NCI-H1436 treated with DMSO at 0.1 percent for 48 hours (cell line): ENCODE measurements at regions not wholly inside any gene's neighbourhood (a gene's known extent, or its start where the extent isn't known, plus 50 kb on each side); places are given as distances from the start of the nearest gene placed in this dataset.

Source experiments
- DNase-seq: peaks from one replicate; lab custom pipeline; 2025; lab: John Stamatoyannopoulos, UW

DNA sequence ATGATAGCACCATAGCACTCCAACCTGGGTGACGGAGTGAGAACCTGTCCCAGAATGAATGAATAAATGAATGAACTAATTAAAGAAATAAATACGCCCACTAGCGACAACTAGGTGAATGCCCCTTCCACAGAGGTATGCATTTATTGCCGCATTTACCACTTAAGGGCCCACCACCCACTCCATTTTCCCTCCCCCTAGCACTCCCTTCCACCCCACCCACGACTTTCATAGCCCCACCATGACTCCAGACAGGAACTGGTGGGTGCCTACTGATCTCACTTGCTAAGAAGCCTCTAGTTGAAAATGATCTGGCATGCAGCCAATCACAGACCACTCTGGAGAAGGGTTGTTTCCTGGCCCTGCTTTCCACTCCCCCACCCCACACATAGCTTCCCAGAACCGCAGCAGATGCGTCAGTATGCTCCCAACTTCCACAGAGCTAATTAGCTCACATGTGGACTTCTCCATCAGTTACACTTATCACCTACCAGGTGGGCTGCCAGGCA is 167.6 kb downstream of the WT1 start:
- no peak for DNase-seq

DNA sequence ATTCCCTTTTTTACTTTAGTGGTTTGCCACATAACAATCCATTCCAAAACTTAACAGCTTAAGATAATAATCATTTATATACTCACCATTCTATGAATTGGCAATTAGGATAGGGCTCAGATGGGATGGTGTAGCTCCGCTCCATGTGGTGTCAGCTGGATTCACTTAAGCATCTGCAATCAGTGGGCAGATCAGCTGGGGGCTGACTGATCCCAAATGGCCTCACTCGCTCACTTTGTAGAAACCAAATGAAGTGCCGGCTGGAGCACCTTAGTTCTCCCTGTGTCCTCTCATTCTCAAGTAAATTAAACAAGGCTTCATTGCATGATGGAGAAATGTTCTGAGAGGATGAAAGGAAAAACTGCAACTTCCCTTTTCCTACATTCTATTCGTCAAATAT is 161.4 kb downstream of the WT1 start:
- no peak for DNase-seq

- DNase-seq: no peak
These were observed 155.7 kb downstream of the WT1 start for GRCh38 chr11:32279672-32280071.

DNA sequence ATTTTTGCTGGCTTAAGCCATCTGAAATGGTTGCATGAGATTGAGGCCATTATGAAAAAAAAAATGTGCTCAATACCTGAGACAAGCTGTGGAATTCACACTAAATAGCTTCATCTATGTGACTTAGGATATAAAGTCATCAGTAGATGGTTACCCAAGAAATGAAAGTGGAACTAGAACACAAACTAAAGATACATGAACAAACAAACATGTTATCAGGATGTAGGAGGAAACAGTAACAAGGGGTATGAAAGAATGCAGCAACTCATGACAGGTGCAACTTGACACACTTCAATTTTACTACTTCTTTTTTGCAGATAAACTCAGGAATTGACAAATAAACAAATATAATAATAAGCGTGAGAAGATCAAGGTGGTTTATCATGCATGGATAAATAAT is 155.0 kb downstream of the WT1 start:
- no peak for DNase-seq

- DNase-seq: no peak
These were observed 147.1 kb downstream of the WT1 start for GRCh38 chr11:32288276-32288675.

DNA sequence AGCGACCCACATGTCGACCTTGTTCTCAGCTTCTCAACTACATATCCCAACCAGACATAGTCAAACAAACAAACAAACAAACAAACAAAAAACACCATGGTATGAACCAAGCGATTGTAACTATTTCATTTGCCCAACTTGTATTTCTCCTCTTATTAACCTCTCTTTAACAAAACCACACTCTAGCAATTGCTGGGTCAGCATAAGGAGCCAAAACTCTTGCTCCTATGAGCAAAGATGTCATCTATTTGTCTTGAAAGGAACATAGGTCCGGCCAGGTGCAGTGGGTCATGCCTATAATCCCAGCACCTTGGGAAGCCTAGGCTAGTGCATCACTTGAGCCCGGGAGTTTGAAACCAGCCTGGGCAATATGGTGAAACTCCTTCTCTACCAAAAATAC is 145.6 kb downstream of the WT1 start:
- DNase-seq: no peak

DNA sequence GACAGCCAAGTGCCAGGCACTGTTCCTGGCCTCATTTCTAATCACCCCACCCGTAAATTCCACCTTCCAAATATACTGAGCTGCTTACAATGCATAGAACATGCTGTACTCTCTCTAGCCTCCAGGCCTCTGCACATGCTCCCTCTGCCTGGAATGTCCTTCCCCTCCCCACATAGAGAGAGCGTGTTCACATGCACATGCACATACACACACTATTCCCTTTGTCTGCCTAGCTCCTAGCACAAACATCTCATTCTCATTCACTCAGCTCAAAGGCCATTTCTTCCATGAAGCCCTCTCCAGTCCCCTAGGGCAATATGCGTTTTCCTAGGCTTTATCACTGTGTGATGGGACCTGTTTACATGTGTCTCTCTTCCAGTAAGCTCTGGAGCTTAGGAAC is 144.6 kb downstream of the WT1 start:
- no peak for DNase-seq

- DNase-seq: peak; percentile 56
These were observed 137.7 kb downstream of the WT1 start for GRCh38 chr11:32297611-32298011.

DNA sequence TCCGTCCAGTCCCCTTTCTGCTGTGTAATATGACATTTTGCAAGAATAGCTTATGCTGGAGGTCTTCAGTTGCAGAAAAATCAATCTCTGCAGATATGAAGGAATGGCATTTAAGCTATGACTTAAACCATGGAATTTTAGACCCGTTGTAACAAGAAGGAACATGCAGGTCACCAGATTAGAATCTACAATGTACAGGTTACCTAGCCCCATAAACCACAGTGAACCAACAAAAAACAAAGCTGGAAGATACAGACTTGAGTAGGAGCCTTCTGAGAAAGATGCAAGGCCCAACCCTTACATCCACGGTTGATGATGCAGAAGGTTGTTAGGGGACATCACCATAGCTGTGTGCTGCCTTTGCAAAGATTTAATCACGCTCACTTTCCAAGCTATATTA is 132.5 kb downstream of the WT1 start:
- DNase-seq: no peak

- no peak for DNase-seq
These were observed 130.8 kb downstream of the WT1 start for GRCh38 chr11:32304521-32304920.

- DNase-seq: no peak
These were observed 129.9 kb downstream of the WT1 start for GRCh38 chr11:32305460-32305859.

DNA sequence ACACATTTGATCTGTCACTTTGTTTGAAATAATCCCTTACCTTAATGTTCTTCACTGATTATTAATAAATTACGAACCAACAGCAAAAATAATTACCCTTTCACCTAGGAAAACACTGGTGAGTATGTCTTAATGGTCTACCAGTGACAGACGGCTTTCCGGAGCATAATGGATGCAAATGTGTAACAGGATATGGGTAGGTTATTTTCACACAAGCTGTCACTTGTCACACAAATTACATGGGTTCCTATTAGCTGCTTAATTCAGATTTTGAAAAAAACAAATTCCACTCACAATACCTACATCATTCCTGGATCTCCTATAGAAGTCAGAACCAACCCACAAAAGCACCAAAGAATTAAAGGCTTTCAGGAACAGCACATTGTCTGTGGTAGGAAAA is 127.9 kb downstream of the WT1 start:
- no peak for DNase-seq

- no peak for DNase-seq
These were observed 127.4 kb downstream of the WT1 start for GRCh38 chr11:32307913-32308312.

- no peak for DNase-seq
These were observed 125.7 kb downstream of the WT1 start for GRCh38 chr11:32309530-32310213.

GRCh38 chr11:32310214-32310601 is 125.1 kb downstream of the WT1 start:
- no peak for DNase-seq

DNA sequence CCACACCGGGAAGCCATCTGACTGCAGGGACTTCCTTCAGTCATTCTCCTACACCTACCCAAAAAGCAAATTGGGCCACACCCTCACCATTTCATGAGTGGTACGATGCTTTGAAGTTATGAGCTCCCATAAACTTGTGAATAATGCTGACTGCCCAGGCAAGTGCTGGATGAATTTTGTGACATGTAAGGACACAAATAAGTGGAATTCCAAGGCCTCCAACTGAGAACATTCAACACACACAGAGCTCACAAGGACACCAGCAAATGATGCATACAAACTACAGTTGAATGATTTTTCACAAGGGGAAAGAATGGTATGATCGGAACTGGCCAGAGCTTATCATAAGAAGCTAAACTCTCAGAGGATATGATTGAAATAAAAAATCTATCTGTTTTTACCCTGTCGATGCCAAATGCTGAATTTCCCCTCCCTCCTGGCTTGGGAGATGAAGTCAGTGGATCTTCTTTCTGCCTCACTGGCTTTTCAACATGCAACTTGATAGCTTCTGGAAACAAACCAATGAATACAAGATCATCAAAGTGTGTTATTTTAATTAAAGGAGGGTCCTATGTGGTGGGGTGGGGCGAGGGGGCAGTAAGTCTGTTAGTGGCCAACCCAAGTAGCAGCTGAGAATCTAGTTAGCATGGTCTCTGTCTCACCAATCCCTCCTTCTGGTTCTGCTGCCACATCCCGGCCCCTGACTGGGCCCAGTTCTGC is 123.8 kb downstream of the WT1 start:
- no peak for DNase-seq

DNA sequence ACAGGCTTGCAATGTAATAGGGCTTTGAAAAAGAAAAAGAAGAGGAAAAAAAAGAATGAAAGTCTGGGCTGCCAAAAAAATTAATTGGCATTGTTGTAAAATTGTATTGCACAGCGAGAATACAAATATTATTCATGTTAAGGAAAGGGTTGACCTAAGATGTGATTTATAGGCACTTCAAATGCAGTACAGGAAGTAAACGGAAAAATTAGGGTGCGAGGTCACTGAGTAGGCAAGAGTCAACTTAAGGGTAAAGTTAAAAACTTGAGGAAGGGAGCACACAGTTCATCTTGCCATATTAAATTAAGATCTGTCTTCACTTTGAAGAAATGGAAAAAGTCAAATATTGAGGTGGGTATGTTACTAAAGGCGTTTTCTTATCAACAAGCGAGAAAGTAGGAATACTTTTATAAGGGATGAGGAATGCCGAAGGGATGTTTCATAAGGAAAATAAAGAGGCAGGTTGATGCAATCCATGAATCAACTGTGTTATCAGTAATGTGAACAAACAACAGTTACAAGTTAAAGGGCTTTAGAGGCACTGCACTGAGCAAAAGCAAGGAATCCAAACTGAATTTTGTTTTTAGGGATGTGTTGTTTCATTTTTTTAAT is 123.0 kb downstream of the WT1 start:
- no peak for DNase-seq

- DNase-seq: peak; percentile 21
These were observed 122.4 kb downstream of the WT1 start for GRCh38 chr11:32312865-32313403.

DNA sequence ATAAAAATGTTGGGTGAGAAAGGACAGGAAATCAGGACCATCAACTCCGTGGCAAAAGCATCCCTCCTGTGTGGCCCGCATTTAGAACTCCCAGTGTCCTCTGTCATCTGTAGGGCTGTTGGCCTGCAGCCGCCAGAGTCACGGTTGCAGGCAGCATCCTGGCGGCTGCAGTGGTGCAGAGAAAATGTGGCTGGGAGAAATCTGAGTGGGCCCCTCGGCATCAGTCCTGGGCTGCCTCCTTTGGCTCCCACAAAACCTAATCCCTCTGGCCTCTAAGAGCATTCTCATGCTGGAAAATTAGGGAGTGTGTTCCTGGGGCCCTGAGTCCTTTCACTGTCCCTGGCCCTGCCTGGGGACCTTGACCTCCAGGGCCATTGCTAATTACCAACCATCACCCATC is 121.9 kb downstream of the WT1 start:
- no peak for DNase-seq

GRCh38 chr11:32315121-32315520 is 120.2 kb downstream of the WT1 start:
- DNase-seq: no peak

DNA sequence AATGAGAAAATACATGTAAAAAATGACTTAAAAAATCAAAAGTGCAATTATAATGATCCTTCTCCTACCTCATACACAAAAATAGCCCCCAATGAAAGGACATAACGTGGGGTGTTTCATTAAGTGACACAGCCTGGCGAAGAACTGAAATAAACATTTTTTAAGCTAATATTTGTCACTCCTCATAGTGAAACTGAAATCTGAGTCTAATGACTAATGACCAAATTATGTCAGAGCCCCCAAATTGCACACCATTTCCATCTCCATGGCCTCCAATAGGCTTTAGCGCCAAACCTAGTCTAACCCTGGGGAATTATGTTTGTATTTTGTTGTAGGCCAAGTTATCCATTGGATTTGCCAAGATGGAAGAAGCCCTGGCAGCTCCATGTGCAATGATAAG is 119.1 kb downstream of the WT1 start:
- DNase-seq: no peak

DNA sequence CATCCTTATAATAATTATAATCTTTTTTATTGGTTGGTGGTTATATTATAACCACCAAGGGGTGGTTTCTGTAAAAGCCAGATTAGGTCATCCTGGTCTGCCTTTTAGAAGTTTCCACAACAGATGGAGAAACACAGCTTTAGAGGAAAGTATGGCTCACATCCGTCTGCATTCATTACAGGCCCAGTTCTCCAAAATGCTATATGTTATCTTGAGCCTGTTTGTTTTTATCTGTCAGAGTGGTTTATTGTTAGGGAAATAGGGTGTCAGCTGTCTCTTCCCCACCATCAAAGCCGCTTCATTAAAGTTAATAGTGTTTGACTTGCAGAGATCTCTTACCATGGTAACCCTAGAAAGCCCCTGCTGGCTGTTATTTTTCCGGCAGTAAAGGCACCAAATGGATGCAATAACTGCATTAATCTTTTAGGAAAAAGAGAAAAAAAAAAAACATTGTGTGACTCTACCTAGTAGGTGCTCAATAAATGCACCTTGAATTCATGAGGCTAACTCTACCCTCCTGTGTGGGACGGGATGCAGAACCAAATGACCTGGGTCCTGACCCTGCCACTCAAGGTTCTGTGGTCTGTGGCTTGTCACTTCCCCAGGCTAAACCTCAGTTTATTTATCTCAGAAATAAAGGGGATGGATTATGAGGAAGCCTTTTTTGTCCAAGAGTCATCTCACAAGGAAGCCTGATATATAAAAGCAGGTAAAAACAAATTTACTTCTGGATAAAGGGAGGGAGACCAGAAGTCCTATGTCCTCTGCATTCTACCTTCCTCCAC is 118.3 kb downstream of the WT1 start:
- no peak for DNase-seq
